HepG2 (cell line): ENCODE measurements at regions not wholly inside any gene's neighbourhood (a gene's known extent, or its start where the extent isn't known, plus 50 kb on each side); places are given as distances from the start of the nearest gene placed in this dataset.
"Not testable (repeated sequence)": the region's sequence is repeated elsewhere in the genome, so short reads cannot be mapped to it uniquely, and the experiment has no call there.

Experiments used
- ATF7 ChIP-seq, 2 experiments: fragments of 450-650 bp in 1 of 2; sonication (generic) in 1 of 2; formaldehyde crosslinking in 1 of 2; IDR thresholded peaks; 2 replicates each; pipeline versions ENCODE4 v1.4.0 to v1.6.1; 2016 to 2020; ENCODE audit warnings: antibody characterized with exemption in 1 of 2, mild to moderate bottlenecking in 1 of 2, missing genetic modification reagents in 1 of 2
- ESRRA ChIP-seq: sonication (generic); formaldehyde crosslinking; IDR thresholded peaks from 2 replicates; pipeline ENCODE4 v1.5.1; 2020; ENCODE audit warnings: mild to moderate bottlenecking, low read depth, missing genetic modification reagents
- ETV6 ChIP-seq: sonication (generic); formaldehyde crosslinking; conservative IDR thresholded peaks from 2 replicates; pipeline ENCODE4 v1.4.0; 2020; ENCODE audit warnings: missing genetic modification reagents
- HMG20B ChIP-seq: conservative IDR thresholded peaks from 2 replicates; pipeline ENCODE4 v1.6.1; 2016; ENCODE audit warnings: missing genetic modification reagents, missing compliant biosample characterization
- KDM5B ChIP-seq: sonication (generic); formaldehyde crosslinking; IDR thresholded peaks from 2 replicates; pipeline ENCODE4 v1.4.0; 2020; ENCODE audit warnings: missing genetic modification reagents, mild to moderate bottlenecking, borderline replicate concordance
- NR2F6 ChIP-seq, 2 experiments: IDR thresholded peaks; 2 replicates each; pipeline ENCODE4 v1.6.1; 2016; ENCODE audit warnings: antibody characterized with exemption in 1 of 2, mild to moderate bottlenecking in 1 of 2
- POLR2A ChIP-seq, 2 experiments: IDR thresholded peaks; 2 replicates each; pipeline ENCODE4 v1.6.1; 2011; ENCODE audit warnings: low read depth in 2 of 2, low read length in 2 of 2, mild to moderate bottlenecking in 1 of 2, moderate library complexity in 1 of 2; ENCODE audit not compliant: insufficient read depth in 1 of 2
- POLR2AphosphoS5 ChIP-seq: IDR thresholded peaks from 2 replicates; pipeline ENCODE4 v1.6.1; 2012; ENCODE audit warnings: low read depth, low read length
- SIN3A ChIP-seq: IDR thresholded peaks from 2 replicates; pipeline ENCODE4 v1.6.1; 2011; ENCODE audit warnings: low read depth, mild to moderate bottlenecking, control low read depth, low read length, borderline replicate concordance
- SP2 ChIP-seq: sonication (generic); formaldehyde crosslinking; IDR thresholded peaks from 2 replicates; pipeline ENCODE4 v1.5.1; 2020; ENCODE audit warnings: mild to moderate bottlenecking, missing genetic modification reagents
- ZNF101 ChIP-seq: sonication (generic); formaldehyde crosslinking; IDR thresholded peaks from 2 replicates; pipeline ENCODE4 v1.4.0; 2020; ENCODE audit warnings: mild to moderate bottlenecking, low read depth, missing genetic modification reagents, borderline replicate concordance
- ZNF557 ChIP-seq: sonication (generic); formaldehyde crosslinking; IDR thresholded peaks from 2 replicates; pipeline ENCODE4 v1.4.0; 2020; ENCODE audit warnings: missing genetic modification reagents
- ZNF598 ChIP-seq: sonication (generic); formaldehyde crosslinking; IDR thresholded peaks from 2 replicates; pipeline ENCODE4 v1.5.1; 2020; ENCODE audit warnings: mild to moderate bottlenecking, missing genetic modification reagents, borderline replicate concordance
- TF ChIP-seq, protein P1 (sequence below): sonication (generic); formaldehyde crosslinking; conservative IDR thresholded peaks from 2 replicates; pipeline ENCODE4 v1.8.0; 2022; ENCODE audit warnings: mild to moderate bottlenecking, moderate library complexity, missing genetic modification reagents

DNA sequence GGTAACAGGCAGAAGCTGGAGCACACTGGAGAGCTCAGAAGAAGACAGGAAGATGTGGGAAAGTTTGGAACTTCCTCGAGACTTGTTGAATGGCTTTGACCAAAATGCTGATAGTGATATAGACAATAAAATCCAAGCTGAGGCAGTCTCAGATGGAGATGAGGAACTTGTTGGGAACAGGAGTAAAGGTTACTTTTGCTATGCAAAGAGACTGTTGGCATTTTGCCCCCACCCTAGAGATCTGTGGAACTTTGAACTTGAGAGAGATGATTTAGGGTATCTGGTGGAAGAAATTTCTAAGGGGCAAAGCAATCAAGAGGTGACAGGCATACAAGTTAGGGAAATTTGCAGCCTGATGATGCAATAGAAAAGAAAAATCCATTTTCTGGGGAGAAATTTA is 493.5 kb downstream of the CHSY3 start:
- TF ChIP-seq, protein P1, sequence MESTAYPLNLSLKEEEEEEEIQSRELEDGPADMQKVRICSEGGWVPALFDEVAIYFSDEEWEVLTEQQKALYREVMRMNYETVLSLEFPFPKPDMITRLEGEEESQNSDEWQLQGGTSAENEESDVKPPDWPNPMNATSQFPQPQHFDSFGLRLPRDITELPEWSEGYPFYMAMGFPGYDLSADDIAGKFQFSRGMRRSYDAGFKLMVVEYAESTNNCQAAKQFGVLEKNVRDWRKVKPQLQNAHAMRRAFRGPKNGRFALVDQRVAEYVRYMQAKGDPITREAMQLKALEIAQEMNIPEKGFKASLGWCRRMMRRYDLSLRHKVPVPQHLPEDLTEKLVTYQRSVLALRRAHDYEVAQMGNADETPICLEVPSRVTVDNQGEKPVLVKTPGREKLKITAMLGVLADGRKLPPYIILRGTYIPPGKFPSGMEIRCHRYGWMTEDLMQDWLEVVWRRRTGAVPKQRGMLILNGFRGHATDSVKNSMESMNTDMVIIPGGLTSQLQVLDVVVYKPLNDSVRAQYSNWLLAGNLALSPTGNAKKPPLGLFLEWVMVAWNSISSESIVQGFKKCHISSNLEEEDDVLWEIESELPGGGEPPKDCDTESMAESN (CRISPR knock-in tag), result not testable (repeated sequence)
- not testable (repeated sequence) for TF ChIP-seq SIN3A; KDM5B; NR2F6 (IDR thresholded peaks at IDR 0.05); NR2F6 (CRISPR knock-in tag; IDR thresholded peaks at IDR 0.05); ATF7 (IDR thresholded peaks at IDR 0.05); ATF7 (CRISPR knock-in tag; IDR thresholded peaks at IDR 0.05); ESRRA; ETV6; ZNF557 (CRISPR knock-in tag); HMG20B (CRISPR knock-in tag); POLR2A (IDR thresholded peaks at IDR 0.05; ENCODE audit: insufficient read depth in 1 of 2, low read depth in 2 of 2, low read length in 2 of 2); POLR2AphosphoS5; ZNF101 (CRISPR knock-in tag); SP2 (CRISPR knock-in tag); ZNF598
